HepG2 (cell line): ENCODE measurements at regions not wholly inside any gene's neighbourhood (a gene's known extent, or its start where the extent isn't known, plus 50 kb on each side); places are given as distances from the start of the nearest gene placed in this dataset.

Experiments
- ATAC-seq: fragments of 200-7000 bp; cut with Tn5 transposase; 3 replicates; pipeline ENCODE4 v1.9.1; 2020; ENCODE audit warnings: mild to moderate bottlenecking, moderate library complexity
- BruUV-seq: library from RNA; stranded (reverse); fragments of 400-500 nt; replicated peaks from 2 replicates; lab custom pipeline; 2021; lab: Mats Ljungman, UMichigan
- CTCF ChIA-PET: fragments of 300-600 bp; formaldehyde crosslinking; extraction: SDS; loops from one replicate; lab custom pipeline; 2021; ENCODE audit warnings: low total read pairs, inconsistent platforms, low intra/inter-chr PET ratio; lab: Yijun Ruan, JAX
- POLR2A ChIA-PET: fragments of 350-600 bp; sonication (Branson Sonifier 250); formaldehyde crosslinking; loops from one replicate; lab custom pipeline; 2020; ENCODE audit warnings: antibody characterized with exemption, inconsistent platforms; lab: Yijun Ruan, JAX
- DNase-seq: peaks from one replicate; pipeline ENCODE4 v3.0.0-alpha.2; 2015; ENCODE audit warnings: low spot score
- FAIRE-seq: peaks from 3 replicates; lab custom pipeline; 2011; peaks lifted over from hg19 to GRCh38; lab: Jason Lieb, UNC
- H2AFZ ChIP-seq: one replicate; pipeline ENCODE4 v1.6.1; 2011; ENCODE audit warnings: low read length, inconsistent platforms
- H3K27ac ChIP-seq: fragments of 300-600 bp; 3 replicates; pipeline ENCODE4 v1.8.0; 2011; ENCODE audit warnings: mixed run types, mild to moderate bottlenecking, mixed read lengths, low read length, inconsistent platforms; ENCODE audit not compliant: insufficient read depth; ENCODE audit errors: extremely low read length
- H3K27me3 ChIP-seq, 2 experiments: fragments of 200-600 bp in 1 of 2; 2 replicates in 1 of 2; 3 replicates in 1 of 2; pipeline versions ENCODE4 v1.6.0 to v1.8.0; 2011; ENCODE audit warnings: low read length in 2 of 2, mild to moderate bottlenecking in 2 of 2, moderate library complexity in 2 of 2, inconsistent platforms in 1 of 2; ENCODE audit not compliant: insufficient read depth in 2 of 2, control insufficient read depth in 1 of 2
- H3K36me3 ChIP-seq, 2 experiments: fragments of 200-600 bp in 1 of 2; replicated peaks in 1 of 2; 2 replicates in 1 of 2; 3 replicates in 1 of 2; pipeline versions ENCODE4 v1.5.1 to v1.8.0; 2011; ENCODE audit warnings: low read length in 2 of 2, inconsistent platforms in 1 of 2; ENCODE audit not compliant: insufficient read depth in 2 of 2, control insufficient read depth in 1 of 2
- H3K4me1 ChIP-seq: 2 replicates; pipeline ENCODE4 v1.5.1; 2012; ENCODE audit warnings: low read length, inconsistent platforms; ENCODE audit not compliant: insufficient read depth
- H3K4me2 ChIP-seq: 2 replicates; pipeline ENCODE4 v1.6.0; 2011; ENCODE audit warnings: low read depth, low read length, inconsistent platforms
- H3K4me3 ChIP-seq, 3 experiments: fragments of 200-600 bp in 1 of 3; sonication (generic), shearing (Covaris generic) in 1 of 3; replicated peaks in 1 of 3; 2 replicates each; pipeline ENCODE4 v1.5.1; 2011 to 2016; ENCODE audit warnings: low read length in 3 of 3, inconsistent platforms in 2 of 3, low read depth in 2 of 3, mild to moderate bottlenecking in 2 of 3, control low read depth in 1 of 3, mixed read lengths in 1 of 3; ENCODE audit not compliant: insufficient read depth in 1 of 3
- H3K79me2 ChIP-seq: one replicate; pipeline ENCODE4 v1.6.1; 2011; ENCODE audit warnings: low read length, inconsistent platforms; ENCODE audit not compliant: insufficient read depth
- H3K9ac ChIP-seq: 2 replicates; pipeline ENCODE4 v1.6.0; 2011; ENCODE audit warnings: mild to moderate bottlenecking, low read depth, low read length, inconsistent platforms; ENCODE audit not compliant: insufficient read depth
- H3K9me3 ChIP-seq: 2 replicates; pipeline ENCODE4 v1.5.1; 2012; ENCODE audit warnings: mild to moderate bottlenecking, low read length
- H4K20me1 ChIP-seq: 2 replicates; pipeline ENCODE4 v1.6.0; 2011; ENCODE audit warnings: inconsistent platforms, mild to moderate bottlenecking, low read length, moderate library complexity; ENCODE audit not compliant: insufficient read depth
- ARNT ChIP-seq: fragments of 450-650 bp; IDR thresholded peaks from 2 replicates; pipeline ENCODE4 v1.6.1; 2017
- ASH2L ChIP-seq: fragments of 300-600, 200-600 bp; sonication (generic); IDR thresholded peaks from 2 replicates; pipeline ENCODE4 v1.7.0; 2017; ENCODE audit warnings: low read depth, mild to moderate bottlenecking, moderate library complexity, mixed read lengths, low read length; ENCODE audit not compliant: insufficient read length
- BRCA1 ChIP-seq: sonication (generic); formaldehyde crosslinking; IDR thresholded peaks from 2 replicates; pipeline ENCODE4 v1.4.0; 2020; ENCODE audit warnings: missing genetic modification reagents
- CC2D1A ChIP-seq: sonication (generic); formaldehyde crosslinking; IDR thresholded peaks from 2 replicates; pipeline ENCODE4 v1.8.1; 2023; ENCODE audit warnings: mild to moderate bottlenecking, missing genetic modification reagents
- ELF1 ChIP-seq: sonication (generic); formaldehyde crosslinking; IDR thresholded peaks from 2 replicates; pipeline ENCODE4 v1.4.0; 2020; ENCODE audit warnings: missing genetic modification reagents
- FOXA3 ChIP-seq: IDR thresholded peaks from 2 replicates; pipeline ENCODE4 v1.6.1; 2016; ENCODE audit warnings: missing genetic modification reagents, missing compliant biosample characterization
- GZF1 ChIP-seq: sonication (generic); formaldehyde crosslinking; IDR thresholded peaks from 2 replicates; pipeline ENCODE4 v1.5.1; 2020; ENCODE audit warnings: mild to moderate bottlenecking, missing genetic modification reagents
- KDM6A ChIP-seq: IDR thresholded peaks from 2 replicates; pipeline ENCODE4 v1.6.1; 2016; ENCODE audit warnings: low read depth
- KLF9 ChIP-seq: IDR thresholded peaks from 2 replicates; pipeline ENCODE4 v1.6.1; 2016; ENCODE audit warnings: low read depth
- MIER2 ChIP-seq: IDR thresholded peaks from 2 replicates; pipeline ENCODE4 v1.6.1; 2016; ENCODE audit warnings: missing biosample characterization, missing genetic modification reagents
- MIER3 ChIP-seq: IDR thresholded peaks from 2 replicates; pipeline ENCODE4 v1.6.1; 2016; ENCODE audit warnings: missing compliant biosample characterization, borderline replicate concordance
- RBAK ChIP-seq: sonication (generic); formaldehyde crosslinking; IDR thresholded peaks from 2 replicates; pipeline ENCODE4 v1.5.1; 2020; ENCODE audit warnings: mild to moderate bottlenecking, missing genetic modification reagents
- WIZ ChIP-seq: sonication (generic); formaldehyde crosslinking; IDR thresholded peaks from 2 replicates; pipeline ENCODE4 v1.5.1; 2020; ENCODE audit warnings: mild to moderate bottlenecking, missing genetic modification reagents
- ZNF431 ChIP-seq: sonication (generic); formaldehyde crosslinking; IDR thresholded peaks from 2 replicates; pipeline ENCODE4 v1.9.0; 2022; ENCODE audit warnings: missing genetic modification reagents, low read depth, mild to moderate bottlenecking, borderline replicate concordance
- WGBS: methylation state at CpG from one replicate; pipeline ENCODE4 v1.1.6; 2017; ENCODE audit warnings: low lambda C conversion rate; 5-methylcytosine and 5-hydroxymethylcytosine counted together
- in situ Hi-C: cut with HindIII; loops from 2 replicates; pipeline ENCODE4 v1.10.0; 2017; ENCODE audit warnings: low pct_unique_long_range_greater_than_20kb; ENCODE audit not compliant: extremely low pct_ligation_motif_present
- intact Hi-C: fragments of 100-400 bp; cut with micrococcal nuclease; formaldehyde crosslinking; loops from one replicate; pipeline ENCODE4 v1.10.0; 2022; ENCODE audit not compliant: unreplicated experiment
- TF ChIP-seq, protein P1 (sequence below): sonication (generic); formaldehyde crosslinking; IDR thresholded peaks from 2 replicates; pipeline ENCODE4 v1.4.0; 2020; ENCODE audit warnings: missing genetic modification reagents
- TF ChIP-seq, protein P2 (sequence below): sonication (generic); formaldehyde crosslinking; conservative IDR thresholded peaks from 2 replicates; pipeline ENCODE4 v1.8.1; 2023; ENCODE audit warnings: missing genetic modification reagents

GRCh38 chrX:10325611-10326010, 168.8 kb downstream of the CLCN4 start:
- H3K36me3 ChIP-seq: no peaks in the 10 kb centered on the region
- FAIRE-seq (no peak), ATAC-seq (no peak), DNase-seq (no peak)
- no peak overlapping the region for H3K4me2 ChIP-seq
- no peak overlapping the region for H3K4me3 ChIP-seq
- ChIA-PET CTCF (no interaction called here), POLR2A (no interaction called here)
- no peak overlapping the region for H3K9ac ChIP-seq
- H4K20me1 ChIP-seq: no peaks in the 10 kb centered on the region
- H3K9me3 ChIP-seq: no peaks in the 10 kb centered on the region
- no peak overlapping the region for H2AFZ ChIP-seq
- intact Hi-C loops: no loop called here
- no peaks in the 10 kb centered on the region for H3K27me3 ChIP-seq
- 41% methylated on average over 2 of the region's 2 CpGs for WGBS
- TF ChIP-seq BRCA1 (CRISPR knock-in tag) (no peak), FOXA3 (CRISPR knock-in tag) (no peak), ZNF431 (CRISPR knock-in tag) (no peak), KLF9 (CRISPR knock-in tag) (no peak), CC2D1A (CRISPR knock-in tag) (no peak), MIER3 (CRISPR knock-in tag) (no peak), ARNT (no peak), GZF1 (CRISPR knock-in tag) (no peak), ELF1 (CRISPR knock-in tag) (no peak), MIER2 (CRISPR knock-in tag) (no peak), KDM6A (no peak), RBAK (CRISPR knock-in tag) (no peak), WIZ (no peak), ASH2L (no peak)
- TF ChIP-seq, protein P1, sequence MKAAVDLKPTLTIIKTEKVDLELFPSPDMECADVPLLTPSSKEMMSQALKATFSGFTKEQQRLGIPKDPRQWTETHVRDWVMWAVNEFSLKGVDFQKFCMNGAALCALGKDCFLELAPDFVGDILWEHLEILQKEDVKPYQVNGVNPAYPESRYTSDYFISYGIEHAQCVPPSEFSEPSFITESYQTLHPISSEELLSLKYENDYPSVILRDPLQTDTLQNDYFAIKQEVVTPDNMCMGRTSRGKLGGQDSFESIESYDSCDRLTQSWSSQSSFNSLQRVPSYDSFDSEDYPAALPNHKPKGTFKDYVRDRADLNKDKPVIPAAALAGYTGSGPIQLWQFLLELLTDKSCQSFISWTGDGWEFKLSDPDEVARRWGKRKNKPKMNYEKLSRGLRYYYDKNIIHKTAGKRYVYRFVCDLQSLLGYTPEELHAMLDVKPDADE: no peak
- TF ChIP-seq, protein P2, sequence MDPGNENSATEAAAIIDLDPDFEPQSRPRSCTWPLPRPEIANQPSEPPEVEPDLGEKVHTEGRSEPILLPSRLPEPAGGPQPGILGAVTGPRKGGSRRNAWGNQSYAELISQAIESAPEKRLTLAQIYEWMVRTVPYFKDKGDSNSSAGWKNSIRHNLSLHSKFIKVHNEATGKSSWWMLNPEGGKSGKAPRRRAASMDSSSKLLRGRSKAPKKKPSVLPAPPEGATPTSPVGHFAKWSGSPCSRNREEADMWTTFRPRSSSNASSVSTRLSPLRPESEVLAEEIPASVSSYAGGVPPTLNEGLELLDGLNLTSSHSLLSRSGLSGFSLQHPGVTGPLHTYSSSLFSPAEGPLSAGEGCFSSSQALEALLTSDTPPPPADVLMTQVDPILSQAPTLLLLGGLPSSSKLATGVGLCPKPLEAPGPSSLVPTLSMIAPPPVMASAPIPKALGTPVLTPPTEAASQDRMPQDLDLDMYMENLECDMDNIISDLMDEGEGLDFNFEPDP (CRISPR knock-in tag): no peak
- no peak overlapping the region for H3K27ac ChIP-seq
- in situ Hi-C loops: no loop called here
- peaks cover 7% of the 10 kb centered on the region for H3K4me1 ChIP-seq
- BruUV-seq: no TSS peak
- H3K79me2 ChIP-seq: no peaks in the 10 kb centered on the region
